ENCODE measurements at regions not wholly inside any gene's neighbourhood (a gene's known extent, or its start where the extent isn't known, plus 50 kb on each side); places are given as distances from the start of the nearest gene placed in this dataset.

DNA sequence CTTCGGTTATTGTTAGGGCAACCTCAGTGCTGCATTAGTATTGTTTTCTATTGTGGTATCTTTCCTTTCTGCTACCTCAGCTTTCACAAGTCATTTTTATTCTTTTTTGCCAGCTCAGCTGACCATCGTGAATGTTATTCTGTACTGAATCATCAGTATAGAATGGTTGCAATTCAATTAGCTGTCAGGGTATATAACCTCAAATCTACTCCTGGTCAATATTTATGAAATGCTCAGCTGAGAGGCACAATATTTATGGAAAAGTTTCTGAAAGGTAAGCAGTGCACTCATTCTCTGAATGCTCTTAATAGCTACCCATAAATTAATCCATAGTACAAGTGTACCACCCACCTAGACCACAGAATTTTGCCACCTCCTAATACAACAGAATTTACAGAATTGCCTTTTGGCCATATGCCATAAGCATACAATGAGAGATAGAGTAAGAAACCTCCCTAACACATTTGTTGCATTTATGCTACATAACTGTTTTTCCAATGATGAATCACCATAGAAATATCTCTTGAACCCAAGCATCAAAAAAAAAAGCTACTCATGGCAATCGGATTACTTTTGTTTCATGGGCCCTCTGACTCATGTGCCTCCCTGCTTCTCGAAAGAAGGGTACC is 732.6 kb upstream of the CHRM3 start:
- no peak overlapping the region for H3K4me2 ChIP-seq (ENCODE audit: insufficient read depth, low read length)
- intact Hi-C loops (cut with micrococcal nuclease): no loop called here
- POLR2A ChIA-PET: no interaction called here

More for the DNA sequence above, 732.6 kb upstream of the CHRM3 start:
- Histone ChIP-seq H3K9ac (replicated peaks; ENCODE audit: extremely low read depth, insufficient read depth, low read length) (no peak overlapping the region), H3K79me2 (ENCODE audit: control insufficient read depth, insufficient read depth, low read length) (no peaks in the 10 kb centered on the region), H3K9me3 (replicated peaks; ENCODE audit: control insufficient read depth, insufficient read depth, low read length) (no peaks in the 10 kb centered on the region), H2AFZ (ENCODE audit: low read depth, low read length) (no peak overlapping the region), H4K20me1 (replicated peaks; ENCODE audit: control insufficient read depth, extremely low read depth, insufficient read depth, low read length) (no peaks in the 10 kb centered on the region), H3K9me1 (replicated peaks; ENCODE audit: control insufficient read depth, extremely low read depth, insufficient read depth, low read length) (no peaks in the 10 kb centered on the region), H3K36me3 (ENCODE audit: control insufficient read depth in 2 of 2, extremely low read depth in 1 of 2, insufficient read depth in 2 of 2, low read length in 2 of 2) (no peaks in the 10 kb centered on the region), H3K4me3 (replicated peaks in 1 of 3; ENCODE audit: insufficient read depth in 1 of 3, low read depth in 1 of 3, low read length in 3 of 3) (no peak overlapping the region), H3K27me3 (ENCODE audit: control insufficient read depth in 2 of 2, insufficient read depth in 2 of 2, low read length in 2 of 2) (no peaks in the 10 kb centered on the region), H3K4me1 (ENCODE audit: control insufficient read depth, extremely low read depth, insufficient read depth, low read length) (no peaks in the 10 kb centered on the region), H3K27ac (ENCODE audit: insufficient read depth, low read depth, low read length) (no peak overlapping the region)
- no TSS peak for BruUV-seq (replicated peaks)
- TF ChIP-seq FOS (IDR thresholded peaks at IDR 0.05; ENCODE audit: borderline replicate concordance, insufficient read depth, low read length) (no peak), MYC (IDR thresholded peaks at IDR 0.05; ENCODE audit: low read depth, low read length) (no peak), EZH2 (IDR thresholded peaks at IDR 0.05; ENCODE audit: borderline replicate concordance, low read depth, low read length, severe bottlenecking) (no peak), POLR2AphosphoS5 (IDR thresholded peaks at IDR 0.05; ENCODE audit: insufficient read depth, low read depth, low read length) (no peak), GATA2 (IDR thresholded peaks at IDR 0.05; ENCODE audit: insufficient read depth, insufficient read length, low read depth, low read length) (no peak), POLR2A (IDR thresholded peaks at IDR 0.05; ENCODE audit: low read depth, low read length) (no peak), JUN (IDR thresholded peaks at IDR 0.05; ENCODE audit: borderline replicate concordance, insufficient read depth, insufficient read length, low read depth) (no peak)
- TF ChIP-seq, protein P1, sequence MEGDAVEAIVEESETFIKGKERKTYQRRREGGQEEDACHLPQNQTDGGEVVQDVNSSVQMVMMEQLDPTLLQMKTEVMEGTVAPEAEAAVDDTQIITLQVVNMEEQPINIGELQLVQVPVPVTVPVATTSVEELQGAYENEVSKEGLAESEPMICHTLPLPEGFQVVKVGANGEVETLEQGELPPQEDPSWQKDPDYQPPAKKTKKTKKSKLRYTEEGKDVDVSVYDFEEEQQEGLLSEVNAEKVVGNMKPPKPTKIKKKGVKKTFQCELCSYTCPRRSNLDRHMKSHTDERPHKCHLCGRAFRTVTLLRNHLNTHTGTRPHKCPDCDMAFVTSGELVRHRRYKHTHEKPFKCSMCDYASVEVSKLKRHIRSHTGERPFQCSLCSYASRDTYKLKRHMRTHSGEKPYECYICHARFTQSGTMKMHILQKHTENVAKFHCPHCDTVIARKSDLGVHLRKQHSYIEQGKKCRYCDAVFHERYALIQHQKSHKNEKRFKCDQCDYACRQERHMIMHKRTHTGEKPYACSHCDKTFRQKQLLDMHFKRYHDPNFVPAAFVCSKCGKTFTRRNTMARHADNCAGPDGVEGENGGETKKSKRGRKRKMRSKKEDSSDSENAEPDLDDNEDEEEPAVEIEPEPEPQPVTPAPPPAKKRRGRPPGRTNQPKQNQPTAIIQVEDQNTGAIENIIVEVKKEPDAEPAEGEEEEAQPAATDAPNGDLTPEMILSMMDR (IDR thresholded peaks at IDR 0.05; ENCODE audit: extremely low read depth in 1 of 2, insufficient read depth in 1 of 2, low read depth in 1 of 2, low read length in 2 of 2): no peak
- TF ChIP-seq, protein P2, sequence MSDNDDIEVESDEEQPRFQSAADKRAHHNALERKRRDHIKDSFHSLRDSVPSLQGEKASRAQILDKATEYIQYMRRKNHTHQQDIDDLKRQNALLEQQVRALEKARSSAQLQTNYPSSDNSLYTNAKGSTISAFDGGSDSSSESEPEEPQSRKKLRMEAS (IDR thresholded peaks at IDR 0.05; ENCODE audit: insufficient read depth, insufficient read length): no peak
- dilution Hi-C loops (cut with MboI; ENCODE audit: extremely low pct_ligation_motif_present, low sequenced_read_pairs): no loop called here
- FAIRE-seq (no peak), DNase-seq (ENCODE audit: low read depth, low spot score) (no peak)
- CTCF ChIA-PET: no interaction called here

All from endothelial cell of umbilical vein (primary cell).